HG03135 (cell line): ENCODE measurements at regions not wholly inside any gene's neighbourhood (a gene's known extent, or its start where the extent isn't known, plus 50 kb on each side); places are given as distances from the start of the nearest gene placed in this dataset.

Experiments
- ATAC-seq: cut with Tn5 transposase; IDR thresholded peaks from one replicate; pipeline ENCODE4 v1.9.1; 2021; ENCODE audit warnings: mild to moderate bottlenecking, moderate library complexity; ENCODE audit not compliant: unreplicated experiment

DNA sequence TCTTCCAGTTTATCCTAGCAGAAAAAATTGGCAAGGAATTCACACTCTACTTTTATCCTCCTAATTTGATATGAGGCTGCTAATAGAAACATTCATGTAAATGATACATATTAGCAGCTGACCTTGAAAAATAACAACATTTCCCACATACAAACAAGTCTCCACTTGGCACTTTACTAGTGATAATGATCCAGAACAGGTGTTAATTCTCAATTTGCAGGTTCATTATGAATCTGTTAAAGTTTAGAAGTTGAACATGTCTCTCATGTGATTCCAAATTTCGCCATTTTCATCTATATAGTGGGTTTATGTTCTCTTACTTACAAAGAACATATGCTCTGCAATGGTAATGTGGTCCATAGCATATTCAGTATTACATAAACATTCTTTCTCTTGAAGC is 1396.8 kb upstream of the LRRTM3 start:
- ATAC-seq, result no peak

GRCh38 chr10:65531545-65531944 is 1394.3 kb upstream of the LRRTM3 start:
- no peak for ATAC-seq

GRCh38 chr10:65534771-65535170 is 1391.1 kb upstream of the LRRTM3 start:
- ATAC-seq, result no peak

DNA sequence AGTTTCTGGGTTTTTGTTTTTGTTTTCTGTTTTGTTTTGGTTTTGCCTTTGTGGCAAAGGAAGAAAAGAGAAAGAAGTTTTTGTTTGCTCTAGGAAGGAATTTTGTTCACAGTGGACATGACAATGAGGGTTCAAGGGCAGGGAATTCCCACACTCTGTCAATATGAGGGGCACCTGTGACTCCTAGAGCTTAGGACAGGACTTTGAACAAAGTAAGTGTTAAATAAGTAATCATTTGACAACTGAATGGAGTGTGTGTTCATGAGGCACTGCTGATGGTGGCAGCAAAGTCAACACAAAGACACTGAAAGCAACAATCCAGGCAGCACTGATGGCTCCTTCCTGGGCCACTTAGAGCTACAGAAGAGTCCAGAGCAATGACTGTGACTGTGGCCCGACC is 1381.1 kb upstream of the LRRTM3 start:
- no peak for ATAC-seq

DNA sequence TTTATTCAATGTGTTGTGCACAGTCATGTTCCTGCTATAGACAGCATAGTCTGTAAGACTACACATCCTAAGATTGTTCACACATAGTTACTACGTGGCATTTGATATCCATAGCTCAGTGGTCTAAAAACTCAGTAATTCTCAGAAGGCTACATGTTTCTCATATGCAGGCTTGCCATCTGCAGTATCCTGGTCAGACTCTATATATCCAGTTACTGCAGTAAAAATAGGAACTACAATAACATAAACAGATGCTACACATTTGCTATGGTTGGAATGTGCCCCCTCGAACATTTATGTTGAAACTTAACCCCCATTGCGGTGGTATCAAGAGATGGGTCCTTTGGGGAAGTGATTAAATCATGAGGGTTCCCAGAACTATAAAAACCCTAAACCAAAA is 1377.8 kb upstream of the LRRTM3 start:
- ATAC-seq, result no peak

DNA sequence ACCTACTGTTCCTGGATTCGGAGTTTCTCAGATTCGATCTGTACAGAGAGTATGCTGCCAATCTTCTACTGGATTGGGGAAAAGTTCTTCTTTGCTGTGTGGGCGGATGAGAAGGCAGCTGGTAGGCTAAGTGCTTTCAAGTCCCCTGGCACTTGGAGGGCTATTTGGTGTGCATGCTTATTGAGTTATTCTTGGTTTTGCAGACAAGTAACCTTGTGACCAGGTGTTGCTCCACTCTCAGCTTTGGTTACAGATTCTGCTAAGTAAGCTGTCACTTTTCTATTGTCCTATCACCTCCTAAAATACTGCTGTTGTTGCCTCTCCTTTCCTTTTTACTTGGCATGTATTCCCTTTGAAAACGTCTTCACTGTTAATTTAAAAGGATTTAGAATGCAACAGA is 1375.1 kb upstream of the LRRTM3 start:
- no peak for ATAC-seq

DNA sequence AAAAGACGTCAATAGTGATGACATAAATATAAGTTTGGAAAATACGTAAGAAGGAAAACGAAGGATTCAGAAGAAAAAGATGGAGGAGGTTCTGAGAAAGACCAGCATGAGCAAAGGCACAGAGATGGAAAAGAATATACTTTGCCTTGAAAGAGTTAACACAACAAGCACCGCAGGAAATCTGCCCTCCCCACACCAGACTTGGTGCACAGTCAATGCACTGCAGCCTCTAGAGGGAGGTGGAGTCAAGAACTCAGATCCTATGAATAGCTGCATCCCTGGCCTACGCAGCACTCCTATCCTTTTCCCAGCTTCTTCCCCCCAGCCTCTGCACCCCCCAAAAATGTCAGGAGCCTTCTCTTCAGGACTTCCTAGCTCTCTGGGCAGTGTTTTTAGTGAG is 1370.6 kb upstream of the LRRTM3 start:
- no peak for ATAC-seq

DNA sequence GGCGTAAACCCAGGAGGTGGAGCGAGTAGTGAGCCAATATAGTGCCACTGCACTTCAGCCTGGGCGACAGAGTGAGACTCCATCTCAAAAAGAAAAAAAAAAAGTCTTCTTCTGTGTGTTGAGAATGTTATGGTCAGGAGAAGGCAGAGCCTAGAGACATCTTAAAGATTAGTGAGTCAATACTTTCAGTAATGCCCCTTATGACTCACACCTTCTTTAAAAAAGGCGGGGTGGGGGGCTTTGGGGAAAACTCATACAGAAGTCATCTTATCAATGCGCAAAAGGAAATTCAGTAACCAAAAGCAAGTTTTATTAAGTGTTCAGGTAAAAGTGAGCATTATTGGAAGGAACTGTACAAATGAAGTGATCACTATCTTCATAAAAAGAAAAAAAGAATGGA is 1369.8 kb upstream of the LRRTM3 start:
- no peak for ATAC-seq

- no peak for ATAC-seq
Measured at GRCh38 chr10:65559369-65559768, 1366.5 kb upstream of the LRRTM3 start.

DNA sequence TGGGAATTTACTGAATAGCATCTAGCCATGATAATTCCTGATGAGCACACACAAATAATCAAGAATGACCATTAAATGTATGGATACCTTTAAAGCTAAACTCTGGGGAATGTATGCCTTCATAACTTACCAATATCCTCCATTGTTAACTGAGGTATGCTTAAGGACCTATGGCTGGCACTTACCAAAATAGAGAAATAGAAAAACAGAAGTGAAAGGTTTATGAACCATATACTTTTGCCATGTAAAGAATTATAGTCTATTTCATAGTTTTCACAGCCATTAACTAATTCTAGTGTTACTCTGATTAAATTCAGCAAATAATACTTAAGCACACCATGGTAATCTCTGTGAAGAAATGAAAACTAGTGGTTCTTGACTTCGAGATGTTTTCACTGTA is 1360.6 kb upstream of the LRRTM3 start:
- ATAC-seq, result peak; percentile 61

DNA sequence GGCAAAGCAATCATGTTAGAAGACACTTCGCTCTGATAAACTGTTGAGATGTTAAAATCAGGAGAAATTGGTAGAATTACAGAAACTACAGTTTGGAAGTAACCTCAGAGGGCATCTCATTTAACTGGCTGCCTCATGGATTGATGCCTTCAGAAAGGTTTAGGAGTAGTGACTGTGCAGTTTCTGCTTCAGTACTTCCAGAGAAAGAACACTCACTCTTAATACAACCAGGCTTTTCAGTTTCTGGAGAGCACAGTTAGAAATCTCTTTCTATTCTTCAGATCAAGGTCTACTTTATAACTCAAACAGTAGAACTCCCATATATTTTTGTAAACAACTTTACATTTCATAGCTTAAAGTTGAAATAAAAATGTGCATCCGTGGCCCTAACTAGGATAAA is 1358.9 kb upstream of the LRRTM3 start:
- ATAC-seq, result no peak

DNA sequence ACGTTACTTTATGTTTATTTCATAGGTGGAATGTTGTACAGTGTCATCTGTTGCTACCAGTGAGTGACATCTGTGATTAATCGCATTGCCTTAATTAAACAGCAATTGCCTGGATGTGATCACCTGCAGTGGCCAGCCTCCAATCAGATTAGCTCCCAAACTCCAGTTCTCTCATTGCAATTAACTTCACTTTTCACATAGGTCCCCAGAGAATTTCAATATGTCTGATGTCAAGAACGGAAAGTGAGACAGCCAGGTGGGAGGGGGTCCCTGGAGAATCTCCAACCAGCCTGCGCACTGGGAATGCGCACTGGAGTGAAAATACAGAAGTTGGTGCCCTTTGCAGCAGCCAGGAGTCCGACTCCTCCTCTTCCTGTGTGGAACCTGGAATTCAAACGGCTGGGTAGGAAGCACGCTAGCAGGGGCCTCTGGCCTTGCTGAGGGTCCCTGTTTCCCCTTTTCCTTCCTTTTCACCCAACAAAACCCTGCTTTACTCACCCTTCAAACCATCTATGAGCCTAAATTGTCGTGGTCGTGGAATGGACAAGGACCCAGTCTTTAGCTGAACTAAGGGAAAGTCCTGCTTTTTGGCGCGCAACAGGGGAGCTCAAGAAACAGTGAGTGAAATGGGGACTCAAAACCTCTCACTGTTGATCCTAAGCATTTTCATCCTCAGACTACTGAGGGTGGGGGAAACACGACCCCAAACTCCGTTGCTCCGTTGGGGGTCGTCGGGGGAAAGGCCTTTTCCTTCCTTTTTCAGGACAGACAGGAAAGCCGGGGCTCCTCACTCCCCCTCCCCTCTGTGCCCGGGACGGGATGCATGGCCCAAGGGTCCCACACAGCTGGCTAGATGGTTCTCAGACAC is 1355.5 kb upstream of the LRRTM3 start:
- ATAC-seq, result peak; percentile 50

DNA sequence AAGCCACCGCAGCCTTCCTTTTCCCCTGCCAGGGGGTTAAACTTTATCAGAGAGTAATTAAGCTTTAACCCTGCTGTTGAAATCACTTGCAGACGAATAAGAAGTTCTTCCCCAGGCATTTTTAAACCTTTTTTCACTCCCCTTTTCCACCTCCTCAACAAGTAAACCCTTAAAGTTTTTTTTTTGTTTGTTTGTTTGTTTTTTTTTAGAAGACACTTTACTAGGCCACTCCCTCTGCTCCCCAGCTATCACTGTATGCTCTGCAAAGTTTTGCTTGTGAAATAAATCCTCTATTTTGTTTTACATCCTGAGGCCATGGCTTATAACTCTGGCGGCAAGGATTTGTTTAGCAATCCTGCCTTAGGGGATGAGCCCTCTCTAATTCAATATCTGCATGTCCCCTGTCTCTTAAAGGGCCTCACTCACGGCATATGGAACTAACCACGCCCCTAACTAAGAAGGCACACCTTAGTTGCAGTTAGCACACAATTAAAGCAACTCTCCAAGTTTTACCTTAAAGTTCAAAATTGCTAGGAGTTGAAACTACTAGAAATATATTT is 1354.7 kb upstream of the LRRTM3 start:
- peak; percentile 57 for ATAC-seq

- ATAC-seq, result no peak
Measured at GRCh38 chr10:65581426-65582026, 1344.3 kb upstream of the LRRTM3 start.

DNA sequence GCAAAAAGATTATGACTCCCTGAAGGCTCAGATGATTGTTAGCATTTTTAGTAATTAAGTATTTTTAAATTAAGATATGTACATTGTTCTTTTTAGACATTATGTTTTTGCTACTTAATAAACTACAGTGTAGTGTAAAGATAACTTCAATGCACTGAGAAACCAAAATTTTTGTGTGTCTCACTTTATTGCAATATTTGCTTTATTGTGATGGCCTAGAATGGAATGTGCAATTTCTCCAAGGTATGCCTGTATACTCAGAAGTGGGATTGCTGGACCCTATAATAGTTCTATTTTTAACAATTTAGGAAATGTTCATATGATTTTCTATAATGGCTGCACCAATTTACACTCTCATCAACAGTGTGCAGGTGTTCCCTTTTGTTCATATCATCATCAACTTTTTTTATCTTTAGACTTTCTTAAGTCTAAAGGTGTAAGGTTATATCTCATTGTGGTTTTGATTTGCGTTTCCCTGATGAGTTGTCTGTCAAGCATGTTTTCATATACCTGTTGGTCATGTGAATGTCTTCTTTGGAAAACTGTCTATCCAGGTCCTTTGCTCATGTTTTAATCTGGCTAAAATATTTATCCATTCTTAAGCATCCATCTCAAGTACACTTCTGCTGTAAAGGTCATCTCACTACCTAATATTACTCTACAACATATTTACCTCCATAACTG is 1323.5 kb upstream of the LRRTM3 start:
- ATAC-seq, result no peak

GRCh38 chr10:65611592-65611991 is 1314.2 kb upstream of the LRRTM3 start:
- no peak for ATAC-seq

DNA sequence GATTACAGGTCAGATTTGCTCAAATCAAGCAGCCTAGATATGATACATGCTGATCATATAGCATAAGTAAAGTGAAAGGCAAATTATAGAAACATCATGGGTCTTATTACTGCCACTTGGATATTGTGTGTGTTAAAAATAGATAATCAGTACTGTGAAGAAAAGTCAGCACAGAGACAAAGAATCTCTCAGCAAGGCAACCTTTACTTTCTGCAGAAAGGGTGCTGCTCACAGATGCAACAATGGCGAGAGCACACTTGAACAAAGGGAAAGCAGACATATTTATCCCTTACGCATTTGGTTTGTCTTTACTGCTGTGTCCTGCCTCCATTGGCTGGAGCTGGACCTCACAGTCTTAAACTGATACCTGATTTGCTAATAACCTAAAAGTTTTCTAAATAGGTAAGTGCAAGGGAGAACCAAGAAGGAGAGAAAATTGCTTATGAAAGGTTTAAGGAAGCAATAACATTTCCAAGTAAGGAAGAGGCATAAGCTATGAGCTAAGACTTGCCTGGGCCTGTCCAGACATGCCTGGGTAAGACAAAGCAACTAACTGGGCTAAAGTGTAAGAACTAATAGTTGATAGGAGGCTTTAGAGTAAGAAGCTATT is 1310.8 kb upstream of the LRRTM3 start:
- no peak for ATAC-seq

- ATAC-seq, result no peak
Measured at GRCh38 chr10:65618126-65618525, 1307.7 kb upstream of the LRRTM3 start.

DNA sequence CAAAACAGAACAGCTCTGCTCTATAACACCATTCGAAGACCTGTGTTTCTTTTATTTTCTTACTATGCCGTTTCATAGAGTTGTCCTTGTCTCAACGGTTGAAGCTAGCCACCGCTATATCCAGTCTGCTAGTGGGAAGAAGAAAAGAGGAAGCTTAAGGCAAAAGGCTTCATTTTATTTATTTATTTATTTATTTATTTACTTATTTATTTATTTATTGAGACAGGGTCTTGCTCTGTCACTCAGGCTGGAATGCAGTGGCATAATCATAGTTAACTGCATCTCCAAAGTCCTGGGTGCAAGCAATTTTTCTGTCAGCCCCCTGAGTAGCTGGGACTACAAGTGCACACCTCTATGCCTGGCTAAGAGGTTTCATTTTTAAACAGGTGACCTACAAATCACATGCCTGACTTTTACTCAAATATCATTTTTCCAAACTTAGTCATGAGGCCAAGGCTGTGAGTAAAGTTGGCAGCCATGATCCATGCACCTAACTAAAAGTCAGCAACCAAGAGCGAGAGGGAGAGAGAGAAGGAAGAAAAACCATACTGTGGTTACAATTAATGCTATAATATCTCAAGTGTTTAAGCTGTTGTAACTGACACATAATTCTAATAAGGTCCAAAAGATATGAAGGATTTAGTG is 1305.3 kb upstream of the LRRTM3 start:
- no peak for ATAC-seq

DNA sequence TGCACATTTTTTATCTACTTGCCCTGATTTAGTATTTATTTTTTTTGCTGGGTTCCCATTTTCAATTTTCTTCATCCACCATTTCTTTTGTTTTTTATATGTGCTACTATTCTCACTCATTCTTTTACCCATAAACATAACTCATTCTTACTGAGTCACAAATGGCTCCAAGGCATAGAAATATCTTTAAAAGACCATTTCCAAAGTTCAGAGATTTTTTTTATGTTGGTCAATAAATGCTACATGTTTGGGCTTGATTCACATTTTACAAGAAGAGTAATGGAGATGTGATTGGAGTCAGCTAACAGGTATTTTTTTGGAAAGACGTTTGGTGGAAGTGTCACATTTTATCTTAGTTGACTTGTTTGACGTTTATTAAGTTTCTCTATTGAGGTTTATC is 1303.2 kb upstream of the LRRTM3 start:
- no peak for ATAC-seq
